Colonic mucosa (tissue), 4 donors: ENCODE measurements at regions not wholly inside any gene's neighbourhood (a gene's known extent, or its start where the extent isn't known, plus 50 kb on each side); places are given as distances from the start of the nearest gene placed in this dataset.
A peak's percentile ranks its signal among the peaks of the same experiment; 100 is the strongest.

Experiments used
- DNase-seq: peaks from one replicate; pipeline ENCODE4 v3.0.0-alpha.2; 2020
- H3K27ac ChIP-seq: fragments of 200-600 bp; one replicate; pipeline ENCODE4 v1.8.0; 2021
- H3K27me3 ChIP-seq: fragments of 200-600 bp; one replicate; pipeline ENCODE4 v1.8.0; 2021
- H3K36me3 ChIP-seq: fragments of 200-600 bp; one replicate; pipeline ENCODE4 v1.8.0; 2021
- H3K4me1 ChIP-seq: fragments of 200-600 bp; one replicate; pipeline ENCODE4 v1.8.0; 2021; ENCODE audit warnings: mild to moderate bottlenecking
- H3K4me3 ChIP-seq: fragments of 200-600 bp; one replicate; pipeline ENCODE4 v1.8.0; 2021
- H3K9ac ChIP-seq, 2 donors: one replicate each; pipeline ENCODE4 v1.7.0; 2013; ENCODE audit warnings: control low read depth in 2 of 2, low read depth in 2 of 2, low read length in 2 of 2
- H3K9me3 ChIP-seq: fragments of 200-600 bp; one replicate; pipeline ENCODE4 v1.8.0; 2021
- intact Hi-C: fragments of 100-400 bp; cut with DNase I; formaldehyde crosslinking; loops from one replicate; pipeline ENCODE4 v1.14.1; 2022
- TF ChIP-seq, protein P1 (sequence below): fragments of 200-600 bp; IDR thresholded peaks from one replicate; pipeline ENCODE4 v1.8.0; 2022; ENCODE audit warnings: antibody characterized with exemption, mild to moderate bottlenecking
- donor health status: healthy.
- donor health status: DM: no; HTN: no; CAD: no.
- donor health status: DM: no; HTN: no; CAD: no.

DNA sequence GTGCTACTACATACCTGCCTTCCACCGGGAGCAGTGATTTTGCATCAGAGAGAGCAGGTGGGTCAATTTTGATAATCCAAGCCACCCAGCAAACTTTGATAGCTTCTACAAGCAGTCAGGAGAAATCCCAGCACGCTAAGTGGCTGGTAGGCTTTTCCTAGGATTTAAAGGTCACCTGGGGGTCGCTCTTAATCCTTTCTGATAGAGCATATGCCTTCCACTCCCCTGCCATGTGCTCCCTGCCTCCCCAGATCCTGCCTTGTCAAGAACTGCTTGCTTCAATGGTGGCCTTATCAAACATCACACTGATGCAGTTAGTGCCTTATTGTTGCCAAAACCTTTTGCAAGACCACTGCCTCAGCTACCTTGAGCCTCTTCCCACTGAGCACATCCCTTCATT, 462.3 kb upstream of the MEX3C start:
- H3K9me3 ChIP-seq, result no peaks in the 10 kb centered on the region
- H3K36me3 ChIP-seq, result no peaks in the 10 kb centered on the region
- H3K4me1 ChIP-seq, result no peaks in the 10 kb centered on the region
- no peak overlapping the region for H3K9ac ChIP-seq
- no peak overlapping the region for H3K4me3 ChIP-seq
- H3K27me3 ChIP-seq, result no peaks in the 10 kb centered on the region
- intact Hi-C loops, result loop anchor here (10.0 kb wide), 1 partner anchor 545 kb away; no protein-coding TSS in a partner anchor
- TF ChIP-seq, protein P1, sequence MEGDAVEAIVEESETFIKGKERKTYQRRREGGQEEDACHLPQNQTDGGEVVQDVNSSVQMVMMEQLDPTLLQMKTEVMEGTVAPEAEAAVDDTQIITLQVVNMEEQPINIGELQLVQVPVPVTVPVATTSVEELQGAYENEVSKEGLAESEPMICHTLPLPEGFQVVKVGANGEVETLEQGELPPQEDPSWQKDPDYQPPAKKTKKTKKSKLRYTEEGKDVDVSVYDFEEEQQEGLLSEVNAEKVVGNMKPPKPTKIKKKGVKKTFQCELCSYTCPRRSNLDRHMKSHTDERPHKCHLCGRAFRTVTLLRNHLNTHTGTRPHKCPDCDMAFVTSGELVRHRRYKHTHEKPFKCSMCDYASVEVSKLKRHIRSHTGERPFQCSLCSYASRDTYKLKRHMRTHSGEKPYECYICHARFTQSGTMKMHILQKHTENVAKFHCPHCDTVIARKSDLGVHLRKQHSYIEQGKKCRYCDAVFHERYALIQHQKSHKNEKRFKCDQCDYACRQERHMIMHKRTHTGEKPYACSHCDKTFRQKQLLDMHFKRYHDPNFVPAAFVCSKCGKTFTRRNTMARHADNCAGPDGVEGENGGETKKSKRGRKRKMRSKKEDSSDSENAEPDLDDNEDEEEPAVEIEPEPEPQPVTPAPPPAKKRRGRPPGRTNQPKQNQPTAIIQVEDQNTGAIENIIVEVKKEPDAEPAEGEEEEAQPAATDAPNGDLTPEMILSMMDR, result no peak
- no peak for DNase-seq
- H3K27ac ChIP-seq, result no peak overlapping the region

DNA sequence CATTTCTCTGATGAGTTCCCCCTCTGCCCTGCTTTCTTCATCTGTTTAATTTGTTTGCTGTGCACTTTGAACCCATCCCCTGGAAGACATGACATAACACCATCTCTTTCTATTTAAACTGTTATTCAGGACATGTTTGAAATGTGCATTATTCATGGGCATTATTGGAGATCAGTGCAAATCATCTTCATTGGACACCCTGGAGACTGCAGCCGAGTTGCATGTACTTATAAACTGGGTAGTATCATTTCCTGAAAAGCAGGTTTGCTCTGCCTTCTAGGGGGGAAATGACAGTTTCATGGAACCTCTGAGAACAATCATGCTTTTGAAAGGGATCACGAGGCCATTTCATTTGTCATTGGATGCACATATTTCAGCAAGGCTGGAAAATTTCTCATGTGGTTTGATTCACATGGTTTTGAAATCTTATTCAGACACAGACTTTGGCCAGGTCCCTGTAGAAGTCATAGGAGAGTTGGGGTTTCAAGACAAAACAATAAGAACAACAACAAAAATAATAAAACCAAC, 462.8 kb upstream of the MEX3C start:
- no peak overlapping the region for H3K9ac ChIP-seq
- no peaks in the 10 kb centered on the region for H3K27me3 ChIP-seq
- H3K4me3 ChIP-seq, result no peak overlapping the region
- TF ChIP-seq, protein P1, result no peak
- H3K36me3 ChIP-seq, result no peaks in the 10 kb centered on the region
- no peaks in the 10 kb centered on the region for H3K4me1 ChIP-seq
- DNase-seq, result no peak
- no peak overlapping the region for H3K27ac ChIP-seq
- H3K9me3 ChIP-seq, result no peaks in the 10 kb centered on the region
- intact Hi-C loops, result loop anchor here (10.0 kb wide), 1 partner anchor 545 kb away; no protein-coding TSS in a partner anchor

DNA sequence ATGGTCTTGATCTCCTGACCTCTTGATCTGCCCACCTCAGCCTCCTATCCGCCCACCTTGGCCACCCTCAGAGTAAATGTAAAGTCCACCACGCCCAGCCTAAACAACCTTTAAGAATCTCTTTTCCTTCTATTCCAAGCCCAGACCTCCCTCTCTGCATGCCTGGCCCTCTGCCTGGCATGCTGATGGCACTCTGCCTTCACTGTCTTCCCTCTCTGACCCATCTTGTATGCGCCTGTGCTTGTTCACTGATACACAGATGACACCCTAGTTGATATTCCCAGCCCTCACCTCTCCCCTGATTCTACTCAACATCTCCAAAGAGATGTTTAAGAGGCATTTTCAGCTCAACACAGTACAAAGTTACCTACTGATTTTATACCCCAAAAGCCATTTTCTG, 466.8 kb upstream of the MEX3C start:
- no peak for DNase-seq
- H3K4me3 ChIP-seq, result no peak overlapping the region
- no peak overlapping the region for H3K9ac ChIP-seq
- no peaks in the 10 kb centered on the region for H3K9me3 ChIP-seq
- no peaks in the 10 kb centered on the region for H3K4me1 ChIP-seq
- H3K27me3 ChIP-seq, result no peaks in the 10 kb centered on the region
- no peak overlapping the region for H3K27ac ChIP-seq
- TF ChIP-seq, protein P1, result no peak
- no peaks in the 10 kb centered on the region for H3K36me3 ChIP-seq
- intact Hi-C loops, result loop anchor here (10.0 kb wide), 1 partner anchor 549 kb away; no protein-coding TSS in a partner anchor

DNA sequence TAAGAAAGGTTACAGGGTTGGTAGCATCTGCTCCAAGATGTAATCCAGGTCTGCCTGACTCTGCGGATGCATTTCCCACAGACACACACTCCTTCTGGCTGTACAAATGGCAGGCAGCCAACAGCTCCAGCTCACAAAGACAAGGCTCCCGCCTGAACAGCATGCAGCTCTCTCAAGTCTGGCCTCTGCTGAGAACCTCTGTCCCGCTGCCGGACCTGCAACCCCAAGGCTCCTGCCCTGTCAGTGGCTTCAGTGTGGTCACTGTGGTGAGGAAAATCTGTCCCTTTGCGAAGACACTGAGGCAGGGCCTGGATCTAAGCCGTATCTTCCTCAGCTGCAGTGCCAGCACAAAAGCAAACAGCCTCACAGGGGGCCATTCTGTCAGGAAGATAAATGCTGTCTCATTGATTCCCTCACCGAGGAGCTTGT, 469.3 kb upstream of the MEX3C start:
- DNase-seq, result no peak
- Histone ChIP-seq H3K9me3 (no peaks in the 10 kb centered on the region), H3K4me3 (no peak overlapping the region), H3K4me1 (no peaks in the 10 kb centered on the region), H3K36me3 (no peaks in the 10 kb centered on the region), H3K27me3 (no peaks in the 10 kb centered on the region), H3K9ac (no peak overlapping the region), H3K27ac (no peak overlapping the region)
- intact Hi-C loops, result loop anchor here (2.0 to 10.0 kb wide), 2 partner anchors 552 to 620 kb away; no protein-coding TSS in a partner anchor
- TF ChIP-seq, protein P1, result no peak

DNA sequence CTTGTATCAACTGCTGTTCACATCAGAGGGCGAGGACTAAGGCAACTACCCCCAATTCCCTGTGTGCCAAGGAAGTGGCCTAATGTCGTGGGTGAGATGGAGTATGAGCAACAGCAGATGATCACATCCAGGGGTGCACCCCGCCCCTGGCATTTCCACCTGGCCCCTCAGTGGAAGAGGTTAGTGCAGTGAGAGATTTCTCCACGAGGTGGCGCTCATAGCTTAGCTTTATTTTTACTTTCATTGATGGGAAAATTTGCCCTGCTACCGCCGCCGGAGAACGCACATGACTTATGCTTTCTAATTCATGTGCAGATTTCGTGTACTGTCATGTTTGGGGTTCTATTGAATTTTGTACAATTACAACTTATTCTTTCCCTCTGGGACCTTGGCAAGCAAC, 470.6 kb upstream of the MEX3C start:
- H3K9me3 ChIP-seq, result no peaks in the 10 kb centered on the region
- no peak overlapping the region for H3K4me3 ChIP-seq
- H3K9ac ChIP-seq, result no peak overlapping the region
- intact Hi-C loops, result loop anchor here (10.0 kb wide), 1 partner anchor 553 kb away; no protein-coding TSS in a partner anchor
- no peaks in the 10 kb centered on the region for H3K27me3 ChIP-seq
- no peaks in the 10 kb centered on the region for H3K36me3 ChIP-seq
- H3K4me1 ChIP-seq, result no peaks in the 10 kb centered on the region
- H3K27ac ChIP-seq, result no peak overlapping the region
- peak; percentile 46 for DNase-seq
- TF ChIP-seq, protein P1, result peak; percentile 69
